Adrenal gland (tissue), 5 donors: ENCODE measurements at regions not wholly inside any gene's neighbourhood (a gene's known extent, or its start where the extent isn't known, plus 50 kb on each side); places are given as distances from the start of the nearest gene placed in this dataset.

Experiments
- POLR2A ChIP-seq, 2 donors: fragments of 450-650 bp; IDR thresholded peaks; one replicate each; pipeline ENCODE4 v1.6.1; 2017; ENCODE audit warnings: antibody characterized with exemption in 2 of 2, mild to moderate bottlenecking in 2 of 2, moderate library complexity in 1 of 2
- TF ChIP-seq, protein P1 (sequence below), 6 experiments: fragments of 450-650 bp in 4 of 6; fragments of 200-600 bp in 2 of 6; sonication (generic) in 1 of 6; IDR thresholded peaks; 1 replicate in 5 of 6; 2 replicates in 1 of 6; pipeline versions ENCODE4 v1.5.1 to v1.8.0; 2016 to 2021; ENCODE audit warnings: antibody characterized with exemption in 6 of 6, mild to moderate bottlenecking in 2 of 6, moderate library complexity in 1 of 6
- donor health status: DM: no; HTN: no; CAD: no.

GRCh38 chr1:22287273-22287672 is 144.4 kb upstream of the WNT4 start:
- TF ChIP-seq, protein P1, sequence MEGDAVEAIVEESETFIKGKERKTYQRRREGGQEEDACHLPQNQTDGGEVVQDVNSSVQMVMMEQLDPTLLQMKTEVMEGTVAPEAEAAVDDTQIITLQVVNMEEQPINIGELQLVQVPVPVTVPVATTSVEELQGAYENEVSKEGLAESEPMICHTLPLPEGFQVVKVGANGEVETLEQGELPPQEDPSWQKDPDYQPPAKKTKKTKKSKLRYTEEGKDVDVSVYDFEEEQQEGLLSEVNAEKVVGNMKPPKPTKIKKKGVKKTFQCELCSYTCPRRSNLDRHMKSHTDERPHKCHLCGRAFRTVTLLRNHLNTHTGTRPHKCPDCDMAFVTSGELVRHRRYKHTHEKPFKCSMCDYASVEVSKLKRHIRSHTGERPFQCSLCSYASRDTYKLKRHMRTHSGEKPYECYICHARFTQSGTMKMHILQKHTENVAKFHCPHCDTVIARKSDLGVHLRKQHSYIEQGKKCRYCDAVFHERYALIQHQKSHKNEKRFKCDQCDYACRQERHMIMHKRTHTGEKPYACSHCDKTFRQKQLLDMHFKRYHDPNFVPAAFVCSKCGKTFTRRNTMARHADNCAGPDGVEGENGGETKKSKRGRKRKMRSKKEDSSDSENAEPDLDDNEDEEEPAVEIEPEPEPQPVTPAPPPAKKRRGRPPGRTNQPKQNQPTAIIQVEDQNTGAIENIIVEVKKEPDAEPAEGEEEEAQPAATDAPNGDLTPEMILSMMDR (IDR thresholded peaks at IDR 0.05) = no peak
- TF ChIP-seq POLR2A (IDR thresholded peaks at IDR 0.05) = no peak
